DOHH2 (cell line): ENCODE measurements at regions not wholly inside any gene's neighbourhood (a gene's known extent, or its start where the extent isn't known, plus 50 kb on each side); places are given as distances from the start of the nearest gene placed in this dataset.

ENCODE experiments used
- H3F3A ChIP-seq: fragments of 200-600 bp; sonication (generic), shearing (Covaris generic); 2 replicates; pipeline ENCODE4 v1.6.0; 2016; ENCODE audit warnings: antibody characterized with exemption, mild to moderate bottlenecking; ENCODE audit not compliant: control insufficient read depth, insufficient read depth
- H3K27ac ChIP-seq: fragments of 200-600 bp; sonication (generic); 2 replicates; pipeline ENCODE4 v1.5.1; 2014; ENCODE audit warnings: low read depth, mild to moderate bottlenecking, low read length, moderate library complexity
- H3K27me3 ChIP-seq: fragments of 200-600 bp; sonication (generic); 2 replicates; pipeline ENCODE4 v1.6.1; 2014; ENCODE audit warnings: mild to moderate bottlenecking, low read length, mixed read lengths; ENCODE audit not compliant: control insufficient read depth
- H3K36me3 ChIP-seq: fragments of 200-600 bp; sonication (generic); 2 replicates; pipeline ENCODE4 v1.6.1; 2014; ENCODE audit warnings: mild to moderate bottlenecking, low read length, moderate library complexity, mixed read lengths; ENCODE audit not compliant: control insufficient read depth
- H3K4me1 ChIP-seq: fragments of 200-600 bp; sonication (generic); 2 replicates; pipeline ENCODE4 v1.6.1; 2014; ENCODE audit warnings: mild to moderate bottlenecking, low read length, mixed read lengths; ENCODE audit not compliant: control insufficient read depth
- H3K4me2 ChIP-seq: fragments of 200-600 bp; sonication (generic); 2 replicates; pipeline ENCODE4 v1.6.0; 2014; ENCODE audit warnings: mild to moderate bottlenecking, low read length, moderate library complexity
- H3K4me3 ChIP-seq: fragments of 200-600 bp; sonication (generic); 2 replicates; pipeline ENCODE4 v1.5.1; 2014; ENCODE audit warnings: mild to moderate bottlenecking, low read length, mixed read lengths
- H3K79me2 ChIP-seq: fragments of 200-600 bp; sonication (generic); 2 replicates; pipeline ENCODE4 v1.6.1; 2014; ENCODE audit warnings: mild to moderate bottlenecking, low read length, mixed read lengths; ENCODE audit not compliant: control insufficient read depth
- H3K9me2 ChIP-seq: fragments of 200-600 bp; sonication (generic); replicated peaks from 2 replicates; pipeline ENCODE4 v1.6.1; 2014; ENCODE audit warnings: mild to moderate bottlenecking, low read length, mixed read lengths; ENCODE audit not compliant: control insufficient read depth
- H3K9me3 ChIP-seq: fragments of 200-600 bp; sonication (generic); 2 replicates; pipeline ENCODE4 v1.6.1; 2014; ENCODE audit warnings: antibody characterized with exemption, low read length, mixed read lengths; ENCODE audit not compliant: control insufficient read depth, insufficient read depth
- H4K20me1 ChIP-seq: fragments of 200-600 bp; sonication (generic); 2 replicates; pipeline ENCODE4 v1.6.0; 2014; ENCODE audit warnings: low read depth, mild to moderate bottlenecking, antibody characterized with exemption, low read length, moderate library complexity; ENCODE audit not compliant: control insufficient read depth, insufficient read depth
- EZH2phosphoT487 ChIP-seq: fragments of 200-600 bp; sonication (generic); IDR thresholded peaks from 2 replicates; pipeline ENCODE4 v1.6.1; 2017; ENCODE audit warnings: borderline replicate concordance, mild to moderate bottlenecking, antibody characterized with exemption, low read length, moderate library complexity, mixed read lengths
- TF ChIP-seq, protein P1 (sequence below): fragments of 200-600 bp; sonication (generic); IDR thresholded peaks from one replicate; pipeline ENCODE4 v1.5.1; 2014; ENCODE audit warnings: antibody characterized with exemption, mild to moderate bottlenecking, low read depth, low read length; ENCODE audit not compliant: poor library complexity, severe bottlenecking

DNA sequence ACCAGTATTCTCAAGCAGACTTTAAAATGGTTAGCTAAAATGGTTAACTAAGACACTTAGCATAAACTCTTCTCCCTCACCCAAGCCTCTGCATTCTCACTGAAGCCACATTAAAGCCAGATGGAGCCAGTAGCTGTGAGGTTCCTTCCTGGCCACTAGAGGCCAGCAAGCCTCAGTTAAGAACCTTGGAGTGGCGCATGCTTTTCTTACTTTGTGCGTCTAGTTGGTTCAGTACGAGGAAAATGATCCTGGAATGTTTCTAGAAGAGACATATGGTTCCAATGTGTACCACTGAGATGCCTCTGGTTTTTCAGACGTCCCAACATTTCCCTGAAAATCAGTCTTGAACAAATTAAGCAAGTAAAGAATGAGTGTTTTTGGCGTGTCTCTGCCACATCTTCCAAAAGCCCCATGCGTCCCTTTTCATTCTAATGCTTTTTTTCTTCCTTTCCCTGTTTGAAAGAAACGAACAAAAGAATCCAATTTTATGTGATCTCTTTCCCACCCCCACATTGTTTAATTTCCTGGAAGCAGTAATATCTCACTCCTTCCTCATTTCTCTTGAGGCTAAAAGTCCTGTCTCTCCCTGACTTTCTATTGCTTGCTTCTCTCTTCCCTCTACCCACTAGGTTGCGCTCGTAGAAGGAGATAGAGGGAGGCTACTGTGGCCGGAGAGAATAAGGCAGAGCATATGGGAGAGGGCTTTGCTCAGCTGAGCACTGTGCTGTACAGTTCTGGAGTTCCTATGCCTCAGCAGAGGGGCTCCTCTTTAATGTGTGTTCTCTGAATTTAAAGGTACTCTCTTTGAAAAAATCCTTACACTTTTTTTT is 82.9 kb upstream of the TAB3 start:
- peak overlapping the region; percentile 41 for H3K4me2 ChIP-seq
- H3K4me1 ChIP-seq, result peaks cover 5% of the 10 kb centered on the region; the same call in 1 of the 2 replicates
- H3F3A ChIP-seq, result no peaks in the 10 kb centered on the region
- H3K9me3 ChIP-seq, result no peaks in the 10 kb centered on the region
- no peaks in the 10 kb centered on the region for H3K79me2 ChIP-seq
- H3K27ac ChIP-seq, result no peak overlapping the region
- H3K36me3 ChIP-seq, result no peaks in the 10 kb centered on the region
- no peaks in the 10 kb centered on the region for H3K27me3 ChIP-seq
- H3K4me3 ChIP-seq, result peak overlapping the region; percentile 35
- H4K20me1 ChIP-seq, result no peaks in the 10 kb centered on the region
- TF ChIP-seq EZH2phosphoT487, result no peak
- TF ChIP-seq, protein P1, sequence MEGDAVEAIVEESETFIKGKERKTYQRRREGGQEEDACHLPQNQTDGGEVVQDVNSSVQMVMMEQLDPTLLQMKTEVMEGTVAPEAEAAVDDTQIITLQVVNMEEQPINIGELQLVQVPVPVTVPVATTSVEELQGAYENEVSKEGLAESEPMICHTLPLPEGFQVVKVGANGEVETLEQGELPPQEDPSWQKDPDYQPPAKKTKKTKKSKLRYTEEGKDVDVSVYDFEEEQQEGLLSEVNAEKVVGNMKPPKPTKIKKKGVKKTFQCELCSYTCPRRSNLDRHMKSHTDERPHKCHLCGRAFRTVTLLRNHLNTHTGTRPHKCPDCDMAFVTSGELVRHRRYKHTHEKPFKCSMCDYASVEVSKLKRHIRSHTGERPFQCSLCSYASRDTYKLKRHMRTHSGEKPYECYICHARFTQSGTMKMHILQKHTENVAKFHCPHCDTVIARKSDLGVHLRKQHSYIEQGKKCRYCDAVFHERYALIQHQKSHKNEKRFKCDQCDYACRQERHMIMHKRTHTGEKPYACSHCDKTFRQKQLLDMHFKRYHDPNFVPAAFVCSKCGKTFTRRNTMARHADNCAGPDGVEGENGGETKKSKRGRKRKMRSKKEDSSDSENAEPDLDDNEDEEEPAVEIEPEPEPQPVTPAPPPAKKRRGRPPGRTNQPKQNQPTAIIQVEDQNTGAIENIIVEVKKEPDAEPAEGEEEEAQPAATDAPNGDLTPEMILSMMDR, result peak; percentile 62
- H3K9me2 ChIP-seq, result no peaks in the 10 kb centered on the region

DNA sequence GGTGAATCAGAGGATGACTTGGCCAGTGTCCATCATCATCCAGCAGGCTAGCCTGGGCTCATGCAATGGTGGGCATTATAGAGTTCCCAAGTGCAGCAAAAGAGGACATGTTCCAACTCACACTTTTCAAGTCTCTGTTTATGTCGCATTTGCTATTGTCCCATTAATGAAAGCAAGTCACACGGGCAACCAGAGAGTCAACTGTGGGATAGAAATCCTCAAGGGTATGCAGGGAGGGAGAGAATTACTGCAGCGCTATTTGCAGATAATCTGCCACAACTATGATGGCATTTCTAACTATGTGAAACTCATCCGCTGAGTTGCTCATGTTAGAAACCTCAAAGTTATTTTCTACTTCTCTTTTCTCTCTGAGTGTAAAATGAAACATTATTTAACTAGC is 78.5 kb upstream of the TAB3 start:
- H3K4me3 ChIP-seq, result no peak overlapping the region
- peaks cover 5% of the 10 kb centered on the region; the same call in 1 of the 2 replicates for H3K4me1 ChIP-seq
- H3K9me2 ChIP-seq, result no peaks in the 10 kb centered on the region
- H3F3A ChIP-seq, result no peaks in the 10 kb centered on the region
- H3K36me3 ChIP-seq, result no peaks in the 10 kb centered on the region
- TF ChIP-seq EZH2phosphoT487, result no peak
- TF ChIP-seq, protein P1, result no peak
- H3K4me2 ChIP-seq, result no peak overlapping the region
- no peaks in the 10 kb centered on the region for H3K27me3 ChIP-seq
- no peaks in the 10 kb centered on the region for H3K9me3 ChIP-seq
- no peaks in the 10 kb centered on the region for H4K20me1 ChIP-seq
- no peak overlapping the region for H3K27ac ChIP-seq
- H3K79me2 ChIP-seq, result no peaks in the 10 kb centered on the region

DNA sequence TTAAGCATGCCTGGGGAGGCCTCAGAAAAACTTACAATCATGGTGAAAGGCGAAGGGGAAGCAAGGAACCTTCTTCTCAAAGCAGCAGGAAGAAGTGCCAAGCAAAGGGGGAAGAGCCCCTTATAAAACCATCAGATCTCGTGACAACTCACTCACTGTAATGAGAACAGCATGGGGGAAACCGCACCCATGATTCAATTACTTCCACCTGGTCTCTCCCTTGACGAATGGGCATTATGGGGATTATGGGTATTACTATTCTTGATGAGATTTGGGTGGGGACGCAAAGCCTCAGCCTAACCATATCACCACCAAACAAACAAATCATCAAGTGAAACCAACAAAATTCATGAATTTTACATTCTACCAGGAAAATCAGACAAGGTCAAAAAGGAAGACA is 76.7 kb upstream of the TAB3 start:
- Histone ChIP-seq H3F3A (no peaks in the 10 kb centered on the region), H3K4me3 (no peak overlapping the region), H3K27me3 (no peaks in the 10 kb centered on the region), H3K9me3 (no peaks in the 10 kb centered on the region), H3K27ac (no peak overlapping the region), H3K4me1 (no peaks in the 10 kb centered on the region), H3K36me3 (no peaks in the 10 kb centered on the region), H3K9me2 (no peaks in the 10 kb centered on the region), H4K20me1 (no peaks in the 10 kb centered on the region), H3K4me2 (no peak overlapping the region), H3K79me2 (no peaks in the 10 kb centered on the region)
- TF ChIP-seq, protein P1, result no peak
- TF ChIP-seq EZH2phosphoT487, result no peak
